HFF-Myc (cell line): ENCODE measurements at regions not wholly inside any gene's neighbourhood (a gene's known extent, or its start where the extent isn't known, plus 50 kb on each side); places are given as distances from the start of the nearest gene placed in this dataset.
A peak's percentile ranks its signal among the peaks of the same experiment; 100 is the strongest.

Experiments used
- DNase-seq: peaks from one replicate; pipeline ENCODE4 v3.0.0-alpha.2; 2011; ENCODE audit warnings: low read depth; ENCODE audit errors: extremely low read depth
- H3K4me3 ChIP-seq: replicated peaks from 2 replicates; pipeline ENCODE4 v1.5.1; 2011; ENCODE audit warnings: low read depth, mild to moderate bottlenecking, control low read depth, low read length
- TF ChIP-seq, protein P1 (sequence below): IDR thresholded peaks from 2 replicates; pipeline ENCODE4 v1.5.1; 2012; ENCODE audit warnings: mild to moderate bottlenecking, low read depth, low read length, control low read depth; ENCODE audit errors: missing control alignments

DNA sequence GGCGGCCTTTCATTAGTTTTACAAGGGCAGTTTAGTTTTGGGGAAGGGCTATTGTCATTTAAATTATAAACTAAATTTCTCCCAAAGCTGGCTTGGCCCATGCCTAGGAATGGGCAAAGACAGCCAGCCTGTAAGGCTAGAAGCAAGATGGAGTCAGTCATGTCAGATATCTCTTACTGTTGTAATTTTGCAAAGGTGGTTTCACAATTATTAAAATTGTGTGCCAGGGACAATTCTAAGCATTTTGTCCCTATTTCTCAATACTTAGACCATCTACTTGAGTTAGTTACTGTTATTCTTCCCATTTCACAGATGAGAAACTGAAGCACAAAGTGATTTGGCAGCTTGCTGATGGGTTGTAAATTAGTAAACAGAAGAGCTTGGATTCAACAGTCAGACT is 467.7 kb upstream of the GOT2 start:
- H3K4me3 ChIP-seq = no peak overlapping the region
- no peak for DNase-seq
- TF ChIP-seq, protein P1, sequence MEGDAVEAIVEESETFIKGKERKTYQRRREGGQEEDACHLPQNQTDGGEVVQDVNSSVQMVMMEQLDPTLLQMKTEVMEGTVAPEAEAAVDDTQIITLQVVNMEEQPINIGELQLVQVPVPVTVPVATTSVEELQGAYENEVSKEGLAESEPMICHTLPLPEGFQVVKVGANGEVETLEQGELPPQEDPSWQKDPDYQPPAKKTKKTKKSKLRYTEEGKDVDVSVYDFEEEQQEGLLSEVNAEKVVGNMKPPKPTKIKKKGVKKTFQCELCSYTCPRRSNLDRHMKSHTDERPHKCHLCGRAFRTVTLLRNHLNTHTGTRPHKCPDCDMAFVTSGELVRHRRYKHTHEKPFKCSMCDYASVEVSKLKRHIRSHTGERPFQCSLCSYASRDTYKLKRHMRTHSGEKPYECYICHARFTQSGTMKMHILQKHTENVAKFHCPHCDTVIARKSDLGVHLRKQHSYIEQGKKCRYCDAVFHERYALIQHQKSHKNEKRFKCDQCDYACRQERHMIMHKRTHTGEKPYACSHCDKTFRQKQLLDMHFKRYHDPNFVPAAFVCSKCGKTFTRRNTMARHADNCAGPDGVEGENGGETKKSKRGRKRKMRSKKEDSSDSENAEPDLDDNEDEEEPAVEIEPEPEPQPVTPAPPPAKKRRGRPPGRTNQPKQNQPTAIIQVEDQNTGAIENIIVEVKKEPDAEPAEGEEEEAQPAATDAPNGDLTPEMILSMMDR = no peak

DNA sequence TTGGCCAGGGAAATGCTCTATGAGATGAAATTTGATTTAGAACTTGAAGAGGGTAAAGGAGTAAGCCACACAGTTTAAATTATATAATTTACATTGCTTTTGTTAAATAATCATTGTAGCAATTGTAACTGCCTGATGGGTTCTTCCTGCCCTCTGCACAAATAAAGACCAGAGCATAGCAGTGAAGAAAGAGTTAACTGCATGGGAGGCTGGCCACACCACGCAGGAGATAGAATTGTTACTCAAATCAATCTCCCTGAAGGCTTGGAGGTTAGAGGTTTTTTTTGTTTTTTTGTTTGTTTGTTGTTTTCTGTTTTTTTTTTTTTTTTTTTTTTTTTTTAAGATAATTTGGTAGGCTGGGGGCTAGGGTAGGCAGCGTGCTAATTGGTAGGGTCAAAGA is 467.0 kb upstream of the GOT2 start:
- no peak overlapping the region for H3K4me3 ChIP-seq
- no peak for DNase-seq
- TF ChIP-seq, protein P1 = no peak

DNA sequence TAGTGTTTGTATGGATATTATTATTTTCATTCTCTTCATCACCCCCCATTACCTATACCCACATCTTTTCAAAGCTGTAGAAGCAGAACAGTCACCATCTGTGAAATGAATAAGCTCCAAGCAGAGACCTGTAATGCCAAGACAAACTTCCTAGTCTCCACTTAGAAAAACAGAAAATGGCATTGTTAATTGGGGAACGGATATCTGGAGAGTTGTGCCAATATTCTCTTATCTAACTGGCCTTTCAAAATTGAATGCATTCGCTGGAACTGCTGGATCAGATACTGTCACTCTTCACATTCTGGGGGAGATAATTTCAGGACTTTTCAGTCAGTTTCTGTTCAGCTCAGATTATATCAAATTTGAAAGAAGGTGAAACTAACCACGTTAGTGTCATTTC is 464.4 kb upstream of the GOT2 start:
- no peak overlapping the region for H3K4me3 ChIP-seq
- TF ChIP-seq, protein P1 = no peak
- no peak for DNase-seq

DNA sequence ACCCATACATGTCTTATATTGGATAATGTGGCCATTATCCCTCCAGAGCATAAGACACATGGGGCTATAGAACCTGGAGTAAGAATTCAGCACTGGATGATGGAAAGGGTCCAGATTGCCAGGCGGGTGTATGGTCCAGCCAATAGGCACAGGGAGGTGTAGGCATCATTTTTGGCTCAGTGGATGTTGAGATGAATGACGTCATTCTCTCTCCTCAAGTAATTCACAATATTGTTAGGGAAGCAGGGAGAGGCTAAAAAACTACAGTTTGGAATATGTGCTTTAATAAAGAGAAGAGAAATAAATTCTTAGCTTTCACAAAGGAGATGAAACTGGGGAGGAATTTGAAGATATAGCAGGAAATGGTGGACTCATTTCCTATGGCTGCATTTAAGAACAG is 461.1 kb upstream of the GOT2 start:
- TF ChIP-seq, protein P1 = no peak
- DNase-seq = no peak

DNA sequence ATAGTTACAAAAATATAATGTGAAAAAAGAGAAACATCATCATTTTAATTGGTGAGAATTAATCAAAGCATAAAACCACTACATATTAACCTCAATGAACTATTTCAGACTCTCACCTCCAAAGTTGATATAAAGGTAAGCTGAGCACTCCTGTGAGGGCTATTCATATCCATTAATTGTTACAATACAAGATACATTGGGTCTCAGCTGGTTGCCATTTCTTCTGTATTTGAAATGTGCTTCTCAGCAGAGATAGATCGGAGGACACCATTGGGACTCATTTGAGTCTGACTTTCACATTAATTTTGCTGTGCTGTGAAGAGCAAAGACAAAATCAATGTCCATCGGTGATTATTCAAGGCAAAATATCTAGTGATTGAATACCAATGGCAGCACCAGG is 459.5 kb upstream of the GOT2 start:
- no peak overlapping the region for H3K4me3 ChIP-seq
- DNase-seq = no peak
- TF ChIP-seq, protein P1 = no peak

More for the DNA sequence above, 461.1 kb upstream of the GOT2 start:
- no peak overlapping the region for H3K4me3 ChIP-seq

DNA sequence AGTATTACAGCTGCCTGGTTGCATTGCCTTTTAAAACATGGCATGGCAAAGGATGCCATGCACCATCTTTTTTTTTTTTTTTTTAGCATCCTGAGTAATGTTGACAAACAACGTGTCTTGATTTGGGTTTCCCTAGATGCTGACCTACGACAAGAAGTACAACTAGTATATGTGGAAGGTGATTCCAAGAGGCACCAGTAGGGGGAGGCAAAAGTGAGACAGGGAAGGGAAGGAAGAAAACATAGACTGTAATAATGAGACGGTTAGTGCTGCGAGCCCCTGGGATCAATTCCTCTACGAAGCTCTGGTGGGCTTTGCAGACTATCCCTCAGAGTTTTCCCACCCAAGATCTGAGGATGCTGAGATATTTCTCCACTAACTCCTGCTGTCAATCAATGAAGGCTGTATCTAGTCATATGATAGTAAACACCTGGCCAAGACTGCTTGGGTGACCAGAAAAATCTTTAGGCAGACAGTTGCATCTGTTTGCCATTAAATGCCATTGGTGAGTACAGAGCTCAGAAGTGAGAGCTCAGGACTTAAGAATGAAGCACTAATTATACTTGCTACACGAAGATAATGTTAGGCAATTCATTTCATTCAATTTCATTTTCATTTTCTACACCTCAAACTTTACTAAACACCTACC is 458.6 kb upstream of the GOT2 start:
- no peak overlapping the region for H3K4me3 ChIP-seq
- TF ChIP-seq, protein P1 = peak; percentile 41
- DNase-seq = no peak

DNA sequence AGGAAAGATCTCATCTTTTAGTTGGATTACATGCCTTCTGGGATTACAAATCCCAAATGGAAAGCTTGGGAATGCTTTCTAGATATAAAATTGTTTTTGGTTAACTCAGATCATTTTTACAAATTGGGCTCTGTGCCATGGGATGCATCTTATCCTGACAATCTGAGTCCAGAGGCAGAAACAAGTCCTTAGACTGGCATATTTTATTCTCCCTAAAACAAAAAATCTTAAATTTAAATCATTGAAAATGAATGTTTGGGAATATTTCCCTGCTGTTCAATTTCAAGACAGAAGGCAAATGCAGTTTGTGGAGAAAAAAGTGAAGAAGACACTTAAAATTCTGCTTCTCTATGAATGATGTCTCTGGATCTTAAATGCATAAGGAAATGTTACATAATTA is 456.6 kb upstream of the GOT2 start:
- no peak for DNase-seq
- no peak overlapping the region for H3K4me3 ChIP-seq
- TF ChIP-seq, protein P1 = no peak
